HFFc6 (cell line): ENCODE measurements at regions not wholly inside any gene's neighbourhood (a gene's known extent, or its start where the extent isn't known, plus 50 kb on each side); places are given as distances from the start of the nearest gene placed in this dataset.

Experiments
- DNase-seq: peaks from one replicate; pipeline ENCODE4 v3.0.0-alpha.2; 2018
- H3K27ac Mint-ChIP-seq: 2 replicates; pipeline ENCODE4 v1.8.0; 2020; ENCODE audit warnings: mild to moderate bottlenecking, mixed read lengths
- H3K27me3 Mint-ChIP-seq: 2 replicates; pipeline ENCODE4 v1.8.0; 2021; ENCODE audit warnings: mild to moderate bottlenecking, moderate library complexity, mixed read lengths; ENCODE audit not compliant: insufficient read depth
- H3K36me3 Mint-ChIP-seq: 2 replicates; pipeline ENCODE4 v1.8.0; 2021; ENCODE audit warnings: low read depth, mixed read lengths
- H3K4me1 Mint-ChIP-seq: 2 replicates; pipeline ENCODE4 v1.8.0; 2020; ENCODE audit warnings: low read depth, mixed read lengths
- H3K4me3 Mint-ChIP-seq: 2 replicates; pipeline ENCODE4 v1.8.0; 2020; ENCODE audit warnings: mild to moderate bottlenecking, moderate library complexity, mixed read lengths
- H3K9me3 Mint-ChIP-seq: 2 replicates; pipeline ENCODE4 v1.8.0; 2020; ENCODE audit warnings: mild to moderate bottlenecking, mixed read lengths
- CTCF ChIP-seq: fragments of 200-600 bp; sonication (generic); IDR thresholded peaks from 2 replicates; pipeline ENCODE4 v1.5.0; 2021; ENCODE audit warnings: antibody characterized with exemption, mild to moderate bottlenecking

GRCh38 chr5:167309941-167310517, 981.4 kb upstream of the WWC1 start:
- no peaks in the 10 kb centered on the region for H3K27me3 Mint-ChIP-seq
- no peak for DNase-seq
- H3K4me1 Mint-ChIP-seq = no peaks in the 10 kb centered on the region
- H3K4me3 Mint-ChIP-seq = no peak overlapping the region
- no peak overlapping the region for H3K27ac Mint-ChIP-seq
- no peak for TF ChIP-seq CTCF
- H3K36me3 Mint-ChIP-seq = no peaks in the 10 kb centered on the region
- H3K9me3 Mint-ChIP-seq = no peaks in the 10 kb centered on the region

GRCh38 chr5:167311340-167311739, 980.1 kb upstream of the WWC1 start:
- H3K36me3 Mint-ChIP-seq = no peaks in the 10 kb centered on the region
- H3K27ac Mint-ChIP-seq = no peak overlapping the region
- H3K4me3 Mint-ChIP-seq = no peak overlapping the region
- H3K27me3 Mint-ChIP-seq = no peaks in the 10 kb centered on the region
- no peak for TF ChIP-seq CTCF
- DNase-seq = no peak
- no peaks in the 10 kb centered on the region for H3K9me3 Mint-ChIP-seq
- H3K4me1 Mint-ChIP-seq = no peaks in the 10 kb centered on the region

GRCh38 chr5:167312225-167312624, 979.2 kb upstream of the WWC1 start:
- no peak for DNase-seq
- no peak overlapping the region for H3K27ac Mint-ChIP-seq
- no peaks in the 10 kb centered on the region for H3K4me1 Mint-ChIP-seq
- H3K27me3 Mint-ChIP-seq = no peaks in the 10 kb centered on the region
- TF ChIP-seq CTCF = no peak
- no peak overlapping the region for H3K4me3 Mint-ChIP-seq
- no peaks in the 10 kb centered on the region for H3K9me3 Mint-ChIP-seq
- H3K36me3 Mint-ChIP-seq = no peaks in the 10 kb centered on the region

- no peaks in the 10 kb centered on the region for H3K36me3 Mint-ChIP-seq
- no peaks in the 10 kb centered on the region for H3K4me1 Mint-ChIP-seq
- no peaks in the 10 kb centered on the region for H3K27me3 Mint-ChIP-seq
- H3K4me3 Mint-ChIP-seq = no peak overlapping the region
- DNase-seq = no peak
- no peak for TF ChIP-seq CTCF
- H3K27ac Mint-ChIP-seq = no peak overlapping the region
- no peaks in the 10 kb centered on the region for H3K9me3 Mint-ChIP-seq
Measured at GRCh38 chr5:167315762-167316161, 975.7 kb upstream of the WWC1 start.

GRCh38 chr5:167317884-167318283, 973.6 kb upstream of the WWC1 start:
- H3K36me3 Mint-ChIP-seq = no peaks in the 10 kb centered on the region
- no peaks in the 10 kb centered on the region for H3K27me3 Mint-ChIP-seq
- peaks cover 8% of the 10 kb centered on the region for H3K9me3 Mint-ChIP-seq
- no peak for DNase-seq
- no peak for TF ChIP-seq CTCF
- H3K27ac Mint-ChIP-seq = no peak overlapping the region
- H3K4me3 Mint-ChIP-seq = no peak overlapping the region
- H3K4me1 Mint-ChIP-seq = no peaks in the 10 kb centered on the region

GRCh38 chr5:167319243-167319642, 972.2 kb upstream of the WWC1 start:
- TF ChIP-seq CTCF = no peak
- no peak overlapping the region for H3K27ac Mint-ChIP-seq
- H3K4me3 Mint-ChIP-seq = no peak overlapping the region
- peaks cover 8% of the 10 kb centered on the region for H3K9me3 Mint-ChIP-seq
- no peaks in the 10 kb centered on the region for H3K36me3 Mint-ChIP-seq
- H3K27me3 Mint-ChIP-seq = no peaks in the 10 kb centered on the region
- no peaks in the 10 kb centered on the region for H3K4me1 Mint-ChIP-seq
- DNase-seq = no peak
